SK-N-SH treated with all-trans-retinoic acid at 6 μM for 48 hours (cell line): ENCODE measurements at regions not wholly inside any gene's neighbourhood (a gene's known extent, or its start where the extent isn't known, plus 50 kb on each side); places are given as distances from the start of the nearest gene placed in this dataset.

Experiments used
- ARNTL ChIP-seq: fragments of 450-650 bp; formaldehyde crosslinking; IDR thresholded peaks from 2 replicates; pipeline ENCODE4 v1.5.0; 2020; ENCODE audit warnings: low read depth, mild to moderate bottlenecking, moderate library complexity, borderline replicate concordance
- BACH2 ChIP-seq: fragments of 250-450 bp; sonication (Bioruptor Pico); IDR thresholded peaks from 2 replicates; pipeline ENCODE4 v1.9.0; 2021; ENCODE audit warnings: mild to moderate bottlenecking, borderline replicate concordance
- ISL1 ChIP-seq: fragments of 250-450 bp; sonication (Bioruptor Pico); IDR thresholded peaks from 2 replicates; pipeline ENCODE4 v2.1.2; 2022; ENCODE audit warnings: mild to moderate bottlenecking, moderate library complexity
- PATZ1 ChIP-seq: fragments of 250-450 bp; sonication (Bioruptor Pico); IDR thresholded peaks from 2 replicates; pipeline ENCODE4 v1.8.0; 2020; ENCODE audit warnings: mild to moderate bottlenecking, moderate library complexity, borderline replicate concordance
- RARB ChIP-seq: fragments of 250-450 bp; sonication (Bioruptor Pico); IDR thresholded peaks from 2 replicates; pipeline ENCODE4 v1.8.0; 2021; ENCODE audit warnings: mild to moderate bottlenecking, moderate library complexity
- TCF4 ChIP-seq: fragments of 250-450 bp; sonication (Bioruptor Pico); IDR thresholded peaks from 2 replicates; pipeline ENCODE4 v1.8.0; 2021; ENCODE audit warnings: mild to moderate bottlenecking, moderate library complexity, borderline replicate concordance
- ZFP3 ChIP-seq: fragments of 250-450 bp; sonication (Bioruptor Pico); IDR thresholded peaks from 2 replicates; pipeline ENCODE4 v1.5.0; 2020; ENCODE audit warnings: mild to moderate bottlenecking, moderate library complexity
- ZFP30 ChIP-seq: fragments of 450-650 bp; formaldehyde crosslinking; IDR thresholded peaks from 2 replicates; pipeline ENCODE4 v1.5.0; 2022; ENCODE audit warnings: mild to moderate bottlenecking, moderate library complexity
- ZNF565 ChIP-seq: fragments of 450-650 bp; formaldehyde crosslinking; conservative IDR thresholded peaks from 2 replicates; pipeline ENCODE4 v1.5.0; 2020; ENCODE audit warnings: low read depth, mild to moderate bottlenecking, moderate library complexity
- ZNF70 ChIP-seq: fragments of 450-650 bp; formaldehyde crosslinking; IDR thresholded peaks from 2 replicates; pipeline ENCODE4 v1.5.0; 2020; ENCODE audit warnings: mild to moderate bottlenecking, moderate library complexity
- TF ChIP-seq, protein P1 (sequence below): fragments of 250-450 bp; sonication (Bioruptor Pico); IDR thresholded peaks from 2 replicates; pipeline ENCODE4 v1.5.1; 2021; ENCODE audit warnings: mild to moderate bottlenecking, moderate library complexity

GRCh38 chr17:79262624-79263023 lies 188.0 kb downstream of the ENGASE start:
- TF ChIP-seq ZFP3, result no peak
- TF ChIP-seq BACH2 (CRISPR knock-in tag), result no peak
- TF ChIP-seq ZFP30 (CRISPR knock-in tag), result no peak
- TF ChIP-seq ARNTL (CRISPR knock-in tag), result no peak
- TF ChIP-seq PATZ1 (CRISPR knock-in tag), result no peak
- TF ChIP-seq, protein P1, sequence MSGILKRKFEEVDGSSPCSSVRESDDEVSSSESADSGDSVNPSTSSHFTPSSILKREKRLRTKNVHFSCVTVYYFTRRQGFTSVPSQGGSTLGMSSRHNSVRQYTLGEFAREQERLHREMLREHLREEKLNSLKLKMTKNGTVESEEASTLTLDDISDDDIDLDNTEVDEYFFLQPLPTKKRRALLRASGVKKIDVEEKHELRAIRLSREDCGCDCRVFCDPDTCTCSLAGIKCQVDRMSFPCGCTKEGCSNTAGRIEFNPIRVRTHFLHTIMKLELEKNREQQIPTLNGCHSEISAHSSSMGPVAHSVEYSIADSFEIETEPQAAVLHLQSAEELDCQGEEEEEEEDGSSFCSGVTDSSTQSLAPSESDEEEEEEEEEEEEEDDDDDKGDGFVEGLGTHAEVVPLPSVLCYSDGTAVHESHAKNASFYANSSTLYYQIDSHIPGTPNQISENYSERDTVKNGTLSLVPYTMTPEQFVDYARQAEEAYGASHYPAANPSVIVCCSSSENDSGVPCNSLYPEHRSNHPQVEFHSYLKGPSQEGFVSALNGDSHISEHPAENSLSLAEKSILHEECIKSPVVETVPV (CRISPR knock-in tag), result no peak
- TF ChIP-seq TCF4 (CRISPR knock-in tag), result no peak
- TF ChIP-seq ZNF565 (CRISPR knock-in tag), result no peak
- TF ChIP-seq ISL1, result no peak
- TF ChIP-seq RARB (CRISPR knock-in tag), result no peak
- TF ChIP-seq ZNF70 (CRISPR knock-in tag), result no peak
